ENCODE measurements at regions not wholly inside any gene's neighbourhood (a gene's known extent, or its start where the extent isn't known, plus 50 kb on each side); places are given as distances from the start of the nearest gene placed in this dataset.
A peak's percentile ranks its signal among the peaks of the same experiment; 100 is the strongest.

- Histone ChIP-seq H3K36me3 (no peaks in the 10 kb centered on the region), H3K4me1 (no peaks in the 10 kb centered on the region), H3K9me3 (no peaks in the 10 kb centered on the region), H3K27me3 (no peaks in the 10 kb centered on the region), H3K4me3 (no peak overlapping the region), H3K27ac (no peak overlapping the region)
- DNase-seq = peak; percentile 40 to 83 (median 72)
- TF ChIP-seq POLR2A (IDR thresholded peaks at IDR 0.05) = no peak
- peak in 4 of 6 experiments; percentile 52 to 78 (median 76) for TF ChIP-seq CTCF (IDR thresholded peaks at IDR 0.05)
These were observed 139.1 kb upstream of the PFKP start for GRCh38 chr10:2927958-2928840.

- no peaks in the 10 kb centered on the region for H3K9me3 ChIP-seq
- no peak for DNase-seq
- no peaks in the 10 kb centered on the region for H3K36me3 ChIP-seq
- H3K27ac ChIP-seq = no peak overlapping the region
- no peak for TF ChIP-seq POLR2A (IDR thresholded peaks at IDR 0.05)
- TF ChIP-seq CTCF (IDR thresholded peaks at IDR 0.05) = no peak
- no peaks in the 10 kb centered on the region for H3K27me3 ChIP-seq
- H3K4me3 ChIP-seq = no peak overlapping the region
- H3K4me1 ChIP-seq = no peaks in the 10 kb centered on the region
These were observed 140.3 kb upstream of the PFKP start for GRCh38 chr10:2926918-2927660.

GRCh38 chr10:2925631-2926030 is 141.7 kb upstream of the PFKP start:
- H3K9me3 ChIP-seq = no peaks in the 10 kb centered on the region
- H3K4me1 ChIP-seq = no peaks in the 10 kb centered on the region
- H3K27me3 ChIP-seq = no peaks in the 10 kb centered on the region
- H3K27ac ChIP-seq = no peak overlapping the region
- H3K4me3 ChIP-seq = no peak overlapping the region
- no peaks in the 10 kb centered on the region for H3K36me3 ChIP-seq
- no peak for TF ChIP-seq CTCF (IDR thresholded peaks at IDR 0.05)
- no peak for TF ChIP-seq POLR2A (IDR thresholded peaks at IDR 0.05)
- peak in 1 of 3 donors; percentile 54 for DNase-seq

- H3K27me3 ChIP-seq = no peaks in the 10 kb centered on the region
- H3K4me3 ChIP-seq = no peak overlapping the region
- H3K36me3 ChIP-seq = no peaks in the 10 kb centered on the region
- no peak for DNase-seq
- no peaks in the 10 kb centered on the region for H3K4me1 ChIP-seq
- H3K9me3 ChIP-seq = no peaks in the 10 kb centered on the region
- no peak overlapping the region for H3K27ac ChIP-seq
- TF ChIP-seq POLR2A (IDR thresholded peaks at IDR 0.05) = no peak
- TF ChIP-seq CTCF (IDR thresholded peaks at IDR 0.05) = no peak
These were observed 142.9 kb upstream of the PFKP start for GRCh38 chr10:2924431-2924830.

- H3K27ac ChIP-seq = no peak overlapping the region
- no peaks in the 10 kb centered on the region for H3K4me1 ChIP-seq
- no peaks in the 10 kb centered on the region for H3K36me3 ChIP-seq
- H3K4me3 ChIP-seq = no peak overlapping the region
- no peaks in the 10 kb centered on the region for H3K9me3 ChIP-seq
- DNase-seq = no peak
- TF ChIP-seq POLR2A (IDR thresholded peaks at IDR 0.05) (no peak), CTCF (IDR thresholded peaks at IDR 0.05) (no peak)
- H3K27me3 ChIP-seq = no peaks in the 10 kb centered on the region
These were observed 145.2 kb upstream of the PFKP start for GRCh38 chr10:2921956-2922680.
